NCI-H1930 (cell line): ENCODE measurements at regions not wholly inside any gene's neighbourhood (a gene's known extent, or its start where the extent isn't known, plus 50 kb on each side); places are given as distances from the start of the nearest gene placed in this dataset.

Source experiments
- DNase-seq, 2 experiments: peaks; one replicate each; lab custom pipeline; 2025; lab: John Stamatoyannopoulos, UW

DNA sequence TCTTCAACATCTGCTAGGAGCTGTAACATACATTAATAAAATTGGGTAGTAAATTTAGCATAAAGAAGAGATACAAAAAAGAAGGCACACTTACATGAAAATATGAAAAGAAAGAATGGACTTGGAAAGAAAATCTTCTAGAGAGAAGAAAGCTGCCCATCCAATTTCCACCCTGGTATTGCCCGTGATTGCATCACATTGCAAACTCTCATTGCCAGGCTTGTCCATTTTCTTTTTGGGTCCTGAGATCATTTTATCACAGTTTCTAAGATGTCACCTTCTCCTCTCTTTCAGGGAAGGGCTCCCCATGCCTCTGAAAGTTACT lies 321.5 kb downstream of the RND3 start:
- DNase-seq = peak in 1 of 2 experiments; percentile 5

DNA sequence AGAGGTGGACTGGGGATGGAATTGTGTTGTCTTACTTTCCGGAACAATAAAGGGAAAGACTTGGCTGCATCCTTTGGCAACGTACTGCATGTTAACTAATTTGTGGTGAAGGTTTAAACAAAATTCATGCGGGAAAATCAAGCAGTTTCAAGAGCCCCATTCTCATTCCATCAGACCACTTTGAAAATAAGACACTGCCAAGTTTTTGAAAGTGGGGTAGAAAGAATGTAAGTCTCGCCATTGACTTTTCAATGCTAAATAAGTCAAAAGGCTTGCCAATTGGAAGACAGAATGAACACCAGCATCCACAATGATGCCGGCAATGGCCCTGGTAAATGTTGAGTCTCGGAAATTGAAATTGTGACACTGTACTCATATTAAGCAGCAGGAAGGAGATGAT lies 322.0 kb downstream of the RND3 start:
- DNase-seq = no peak

GRCh38 chr2:150162241-150162942 lies 325.1 kb downstream of the RND3 start:
- no peak for DNase-seq

GRCh38 chr2:150160058-150160457 lies 327.4 kb downstream of the RND3 start:
- DNase-seq = no peak

GRCh38 chr2:150159300-150159699 lies 328.2 kb downstream of the RND3 start:
- no peak for DNase-seq

DNA sequence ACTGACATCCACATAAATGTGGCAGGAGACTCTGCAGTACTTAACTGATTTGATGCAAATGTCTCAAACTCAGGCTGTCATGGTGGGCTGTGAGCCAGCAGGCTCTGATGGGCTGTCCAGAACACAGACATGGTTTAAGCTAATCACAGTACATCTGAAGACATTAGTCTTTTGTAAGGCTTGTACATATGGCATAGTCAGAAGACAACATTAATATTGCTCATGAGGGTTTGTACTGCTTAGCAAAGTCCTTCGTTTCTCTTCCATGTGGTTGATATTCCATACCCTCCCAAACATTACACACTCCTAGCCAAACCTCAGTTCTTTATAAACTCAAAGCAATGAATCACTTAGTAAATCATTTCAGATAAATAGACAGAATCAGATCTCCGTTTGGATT lies 330.6 kb downstream of the RND3 start:
- no peak for DNase-seq

GRCh38 chr2:150156415-150156814 lies 331.1 kb downstream of the RND3 start:
- DNase-seq = no peak

DNA sequence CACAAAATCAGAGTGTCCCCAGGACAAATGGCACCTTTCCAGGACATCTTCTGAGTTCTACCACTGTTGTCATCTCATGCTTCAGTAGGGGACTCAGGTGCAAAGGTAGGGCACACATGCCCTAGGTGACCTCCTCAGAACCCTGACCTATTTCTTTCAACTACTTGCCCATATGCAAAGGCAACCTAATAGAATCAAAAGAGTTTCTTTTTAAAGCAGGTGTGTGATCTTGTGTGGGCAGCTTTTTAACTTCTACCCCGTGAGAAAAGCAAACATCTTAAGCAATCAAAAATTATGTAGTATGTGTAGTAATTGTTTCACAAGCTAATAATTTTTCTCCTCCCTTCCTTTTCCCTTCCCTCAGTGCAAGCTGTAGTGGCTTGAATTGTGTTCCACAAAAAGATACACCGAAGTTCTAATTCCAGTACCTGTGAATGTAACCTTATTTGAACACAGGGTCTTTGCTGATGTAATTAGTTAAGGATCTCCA lies 333.1 kb downstream of the RND3 start:
- DNase-seq = no peak

- no peak for DNase-seq
Measured at GRCh38 chr2:150153646-150154307, 333.7 kb downstream of the RND3 start.

DNA sequence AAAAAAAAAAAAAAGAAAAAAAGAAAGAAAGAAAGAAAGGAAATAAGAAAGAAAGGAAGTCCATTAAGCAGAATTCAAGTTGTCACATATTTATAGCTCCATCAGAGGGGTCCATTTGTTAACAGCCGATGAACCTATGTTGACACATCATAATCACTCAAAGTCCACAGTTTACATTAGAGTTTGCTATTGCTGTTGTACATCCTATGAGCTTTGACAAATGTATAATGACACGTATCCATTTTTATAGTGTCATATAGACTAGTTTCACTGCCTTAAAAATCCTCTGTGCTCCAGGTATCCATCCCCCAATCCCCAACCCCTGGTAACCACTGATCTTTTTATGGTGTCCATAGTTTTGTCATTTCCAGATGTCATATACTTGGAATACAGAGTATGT lies 335.2 kb downstream of the RND3 start:
- no peak for DNase-seq

DNA sequence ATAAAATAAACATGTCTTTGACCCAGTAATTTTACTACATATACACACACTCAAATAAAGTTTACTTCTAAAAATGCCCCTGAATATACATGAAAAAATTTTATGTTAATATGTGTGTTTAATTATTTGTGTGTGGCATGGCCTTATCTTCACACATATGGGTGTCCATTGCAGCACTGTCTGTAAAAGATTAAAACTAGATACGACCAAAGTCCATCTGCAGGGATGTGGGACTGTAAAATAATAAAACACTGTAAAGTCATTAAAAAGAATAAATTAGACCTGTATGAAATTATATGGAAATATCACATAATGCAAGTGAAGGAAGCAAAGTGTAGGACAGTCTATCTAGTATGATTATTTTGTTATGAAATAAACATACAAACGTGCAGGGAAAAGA lies 337.3 kb downstream of the RND3 start:
- DNase-seq = no peak

DNA sequence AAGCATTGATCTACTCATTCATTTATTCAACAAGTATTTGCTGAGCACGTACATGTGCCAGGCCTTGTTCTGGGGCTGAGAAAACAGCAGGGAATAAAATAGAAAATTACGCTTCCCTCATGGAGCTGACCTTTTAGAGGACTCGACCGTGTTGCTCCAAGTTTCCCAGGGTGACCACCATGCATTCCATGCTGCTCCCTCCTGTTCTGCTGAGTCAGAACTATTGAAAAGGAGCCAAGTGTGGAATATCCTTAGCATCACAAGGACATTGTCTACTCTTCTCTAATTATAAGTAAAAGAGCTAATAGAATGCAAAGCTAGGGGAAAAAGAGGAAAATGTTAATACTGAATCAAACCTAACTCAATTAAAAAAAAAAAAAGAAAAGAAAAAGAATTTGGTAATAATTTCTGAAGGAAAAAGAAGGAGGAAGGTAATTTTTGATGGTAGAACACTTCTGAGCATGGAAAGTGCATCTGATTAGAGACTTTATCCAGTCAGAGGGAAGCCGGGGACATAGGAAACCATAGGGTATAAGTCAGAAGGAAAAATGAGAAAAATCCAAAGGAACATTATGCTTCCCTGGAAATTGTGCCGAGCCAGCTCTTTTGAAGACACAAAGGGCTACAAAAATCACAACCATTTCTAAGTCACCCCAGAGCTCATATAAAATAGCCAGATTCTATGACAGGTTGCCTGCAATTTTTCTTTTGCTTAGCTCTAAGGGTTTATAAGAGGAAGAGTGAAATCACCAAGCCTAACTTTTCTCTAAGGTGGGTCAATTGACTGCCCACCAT lies 339.4 kb downstream of the RND3 start:
- no peak for DNase-seq

- no peak for DNase-seq
Measured at GRCh38 chr2:150146879-150147278, 340.6 kb downstream of the RND3 start.

DNA sequence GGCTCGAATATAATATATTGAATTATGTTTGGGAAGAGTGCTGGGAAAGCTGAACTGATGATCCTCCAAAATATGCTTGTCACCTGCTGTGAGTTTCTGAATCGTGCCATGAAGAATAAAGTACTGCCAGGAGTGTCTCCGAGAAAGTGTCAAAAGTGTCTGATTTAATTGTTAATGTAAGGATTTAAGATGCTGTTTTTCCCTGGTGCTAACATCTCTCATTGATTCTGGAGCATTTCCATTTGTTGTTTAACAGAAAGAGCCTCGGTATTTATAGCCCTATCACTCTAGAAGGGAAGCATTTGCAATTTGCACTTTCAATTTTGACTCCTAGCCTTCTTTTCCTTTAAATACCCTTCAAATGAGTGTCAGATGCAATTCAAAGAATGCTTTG lies 342.2 kb downstream of the RND3 start:
- DNase-seq = no peak

DNA sequence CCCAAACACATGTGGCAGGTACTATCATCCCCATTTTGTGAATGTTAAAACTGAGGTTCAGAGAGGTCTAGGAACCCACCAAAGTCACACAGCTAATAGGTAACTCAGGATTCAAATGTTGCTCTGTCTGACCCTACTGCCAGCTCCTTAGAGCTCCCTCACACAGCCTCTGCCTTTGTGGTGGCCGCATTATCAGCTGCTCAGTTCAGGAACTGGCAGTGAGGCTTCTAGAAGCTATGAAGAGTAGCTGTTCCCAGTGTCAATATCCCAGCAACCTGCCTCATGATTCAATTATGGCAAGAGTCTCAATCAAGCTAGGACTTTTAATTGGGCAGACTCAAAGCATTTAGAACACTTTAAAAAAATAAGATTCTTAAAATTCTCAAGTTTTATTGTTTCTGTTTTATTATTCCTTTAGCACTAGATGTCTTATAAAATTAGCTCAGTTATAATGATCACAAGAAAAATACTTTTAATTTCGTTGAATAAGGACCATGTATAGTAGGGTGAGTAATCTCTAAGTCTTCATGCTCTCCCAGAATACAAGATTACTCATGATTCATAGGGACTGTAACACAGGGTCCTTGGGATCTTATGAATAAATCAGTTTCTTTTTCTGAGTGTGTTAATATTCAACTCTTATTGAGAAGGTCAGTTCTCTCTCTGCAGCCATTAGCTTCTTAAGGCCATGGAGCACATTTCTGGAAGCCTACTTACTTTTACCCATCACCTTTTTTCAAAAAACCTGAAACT lies 342.7 kb downstream of the RND3 start:
- DNase-seq = no peak

DNA sequence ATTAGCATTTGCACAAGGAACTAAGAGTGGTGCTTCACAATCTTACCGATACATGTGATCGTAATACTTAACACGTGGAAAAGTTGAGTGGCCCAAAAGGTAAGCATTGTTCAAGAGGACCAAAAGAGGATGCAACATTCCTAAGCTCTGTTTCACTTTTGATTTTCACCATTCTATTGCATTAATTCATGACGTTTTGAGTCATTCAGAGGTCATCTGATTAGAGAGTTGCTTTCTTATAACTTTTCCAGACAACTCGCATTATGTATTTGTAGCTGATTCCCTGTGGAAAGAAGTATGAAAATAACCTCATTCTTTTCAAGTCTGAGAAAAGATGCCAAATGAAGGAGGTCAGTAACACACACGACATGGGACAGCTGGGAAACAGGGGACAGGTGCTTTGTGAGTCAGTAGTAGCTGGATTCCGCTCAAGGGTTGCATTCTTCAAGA lies 344.4 kb downstream of the RND3 start:
- DNase-seq = no peak

DNA sequence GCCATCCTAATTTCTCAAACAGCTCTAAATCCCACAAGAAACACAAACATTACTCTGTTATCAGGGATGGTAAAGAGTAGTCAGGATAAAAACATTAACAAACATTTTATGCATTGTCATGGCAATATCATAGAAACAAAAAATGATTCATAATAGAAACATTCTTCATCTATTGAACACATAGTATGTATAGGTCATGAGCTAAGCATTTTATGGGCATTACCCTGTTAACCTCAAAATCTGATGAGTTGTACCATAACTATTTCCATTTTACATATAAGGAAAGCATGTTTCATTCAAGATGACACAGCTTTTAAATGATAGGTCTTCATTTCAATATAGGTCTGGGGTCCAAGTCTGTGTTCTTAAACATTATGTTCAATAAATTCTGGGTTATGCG lies 344.9 kb downstream of the RND3 start:
- DNase-seq = no peak

GRCh38 chr2:150141226-150142001 lies 346.1 kb downstream of the RND3 start:
- DNase-seq = no peak

DNA sequence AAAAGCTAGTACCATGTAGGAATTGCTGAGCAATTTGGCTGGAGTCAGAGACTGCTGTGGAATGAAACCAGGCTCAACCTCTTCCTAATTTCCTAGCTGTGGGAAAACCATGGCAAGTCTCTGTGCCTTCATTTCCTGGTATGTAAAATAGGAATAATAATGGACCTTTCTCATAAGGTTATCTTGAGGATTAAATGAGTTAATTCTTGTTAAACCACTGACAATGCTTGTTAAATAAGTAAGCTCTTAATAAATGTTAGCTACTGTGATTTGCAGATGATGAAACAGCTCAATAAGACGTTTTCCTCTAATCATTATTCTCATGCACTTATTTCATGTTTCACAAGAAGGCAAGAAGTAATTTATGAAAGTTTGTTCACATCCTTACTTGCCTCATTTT lies 346.7 kb downstream of the RND3 start:
- DNase-seq = no peak

GRCh38 chr2:150138587-150138986 lies 348.9 kb downstream of the RND3 start:
- DNase-seq = no peak

- no peak for DNase-seq
Measured at GRCh38 chr2:150137338-150138069, 350.0 kb downstream of the RND3 start.
